AG04450 (cell line): ENCODE measurements at regions not wholly inside any gene's neighbourhood (a gene's known extent, or its start where the extent isn't known, plus 50 kb on each side); places are given as distances from the start of the nearest gene placed in this dataset.

ENCODE experiments used
- CTCF ChIA-PET: fragments of 300-600, 350-600 bp; formaldehyde crosslinking; extraction: SDS; loops from one replicate; lab custom pipeline; 2022; ENCODE audit warnings: antibody characterized with exemption, inconsistent platforms; lab: Charles Lee
- POLR2A ChIA-PET: fragments of 350-600 bp; formaldehyde crosslinking; extraction: SDS; loops from one replicate; lab custom pipeline; 2021; ENCODE audit warnings: antibody characterized with exemption, inconsistent platforms; lab: Yijun Ruan, JAX
- DNase-seq: peaks from one replicate; pipeline ENCODE4 v3.0.0-alpha.2; 2011; ENCODE audit warnings: low read depth, low spot score
- H3K27ac ChIP-seq: one replicate; pipeline ENCODE4 v1.5.1; 2012; ENCODE audit warnings: low read depth, low read length, control low read depth
- H3K27me3 ChIP-seq: one replicate; pipeline ENCODE4 v1.6.0; 2012; ENCODE audit warnings: low read length; ENCODE audit not compliant: control insufficient read depth, insufficient read depth
- H3K4me3 ChIP-seq: 2 replicates; pipeline ENCODE4 v1.5.1; 2011; ENCODE audit warnings: mild to moderate bottlenecking, low read depth, low read length, control low read depth
- H3K9me3 ChIP-seq: 2 replicates; pipeline ENCODE4 v1.5.1; 2012; ENCODE audit warnings: low read length; ENCODE audit not compliant: control insufficient read depth, insufficient read depth
- CTCF ChIP-seq: IDR thresholded peaks from 2 replicates; pipeline ENCODE4 v1.5.1; 2011; ENCODE audit warnings: low read depth, low read length, control low read depth, inconsistent platforms

DNA sequence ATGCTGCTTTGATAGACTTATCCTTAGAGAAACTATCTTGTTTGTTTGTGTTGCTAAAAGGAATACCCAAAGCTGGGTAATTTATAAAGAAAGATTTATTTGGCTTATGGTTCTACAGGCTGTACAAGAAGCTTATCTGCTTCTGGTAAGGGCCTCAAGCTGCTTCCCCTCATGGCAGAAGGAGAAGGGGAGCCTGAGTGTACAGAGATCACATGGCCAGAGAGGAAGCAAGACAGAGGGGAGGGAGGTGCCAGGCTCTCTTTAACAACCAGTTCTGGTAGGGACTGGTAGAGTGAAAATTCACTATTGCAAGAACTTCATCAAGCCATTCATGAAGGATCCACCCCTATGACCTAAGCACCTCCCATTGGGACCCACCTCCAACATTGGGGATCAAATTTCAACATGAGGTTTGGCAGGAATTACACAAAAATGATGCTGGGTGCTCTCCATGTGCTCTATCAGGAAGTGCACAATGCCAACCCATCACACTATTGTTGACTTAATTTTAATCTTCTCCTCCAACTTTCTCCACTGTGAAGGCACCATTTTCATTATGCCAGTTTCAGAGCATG, 115.1 kb upstream of the SHB start:
- TF ChIP-seq CTCF, result no peak
- no peak overlapping the region for H3K4me3 ChIP-seq
- POLR2A ChIA-PET, result no interaction called here
- CTCF ChIA-PET, result no interaction called here
- H3K9me3 ChIP-seq, result no peaks in the 10 kb centered on the region
- DNase-seq, result no peak
- H3K27ac ChIP-seq, result no peak overlapping the region
- H3K27me3 ChIP-seq, result no peaks in the 10 kb centered on the region

DNA sequence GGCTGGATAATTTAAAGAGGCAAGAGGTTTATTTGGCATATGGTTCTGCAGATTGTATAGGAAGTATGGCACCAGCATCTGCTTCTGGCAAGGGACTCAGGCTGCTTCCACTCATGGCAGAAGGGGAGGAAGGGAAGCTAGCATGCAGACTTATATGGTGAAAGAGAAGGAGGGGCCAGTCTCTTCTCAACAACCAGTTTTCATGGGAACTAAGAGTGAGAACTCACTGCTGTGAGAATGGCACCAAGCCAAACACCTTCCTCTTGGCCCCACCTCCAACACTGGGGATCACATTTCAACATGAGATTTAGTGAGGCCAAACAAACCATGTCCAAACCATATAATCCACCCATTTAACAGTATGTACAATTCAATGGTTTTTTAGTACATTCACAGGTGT, 113.3 kb upstream of the SHB start:
- POLR2A ChIA-PET, result no interaction called here
- H3K27me3 ChIP-seq, result no peaks in the 10 kb centered on the region
- no peak for DNase-seq
- H3K4me3 ChIP-seq, result no peak overlapping the region
- H3K27ac ChIP-seq, result no peak overlapping the region
- CTCF ChIA-PET, result interaction anchor here (0.9 kb wide), 1 partner anchor 22 kb away, joined by 4 read pairs; no protein-coding TSS in a partner anchor
- no peaks in the 10 kb centered on the region for H3K9me3 ChIP-seq
- no peak for TF ChIP-seq CTCF

DNA sequence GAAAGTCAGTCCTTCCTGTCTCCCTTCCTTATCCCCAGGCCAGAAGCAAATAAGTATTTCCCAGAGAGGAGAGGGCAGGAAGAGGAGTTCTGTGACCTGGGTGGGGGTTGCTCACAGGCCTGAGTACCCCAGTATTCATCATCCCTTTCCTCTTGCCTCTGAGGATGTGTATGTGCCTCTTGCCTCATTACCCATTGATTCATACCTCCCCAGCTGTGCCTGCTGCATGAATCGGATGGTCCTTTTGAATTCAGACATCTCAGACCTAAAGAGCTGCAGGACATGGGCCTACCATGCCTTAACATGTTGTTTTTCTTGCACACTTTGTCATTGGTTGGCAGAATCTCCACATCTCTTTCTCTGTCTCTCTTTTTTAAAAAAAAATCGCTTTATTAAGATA, 112.8 kb upstream of the SHB start:
- ChIA-PET POLR2A (no interaction called here), CTCF (no interaction called here)
- H3K9me3 ChIP-seq, result no peaks in the 10 kb centered on the region
- no peak overlapping the region for H3K4me3 ChIP-seq
- no peak for DNase-seq
- no peak for TF ChIP-seq CTCF
- no peak overlapping the region for H3K27ac ChIP-seq
- no peaks in the 10 kb centered on the region for H3K27me3 ChIP-seq

GRCh38 chr9:38181232-38181631, 112.2 kb upstream of the SHB start:
- POLR2A ChIA-PET, result no interaction called here
- H3K9me3 ChIP-seq, result no peaks in the 10 kb centered on the region
- H3K4me3 ChIP-seq, result no peak overlapping the region
- CTCF ChIA-PET, result interaction anchor here (0.6 to 2.3 kb wide), 3 partner anchors 19 to 244 kb away, joined by 4 to 12 read pairs (median 4); no protein-coding TSS in a partner anchor
- TF ChIP-seq CTCF, result no peak
- no peak overlapping the region for H3K27ac ChIP-seq
- H3K27me3 ChIP-seq, result no peaks in the 10 kb centered on the region
- no peak for DNase-seq

GRCh38 chr9:38180656-38181055, 111.6 kb upstream of the SHB start:
- DNase-seq, result no peak
- Histone ChIP-seq H3K27ac (no peak overlapping the region), H3K4me3 (no peak overlapping the region), H3K9me3 (no peaks in the 10 kb centered on the region), H3K27me3 (peaks cover 2% of the 10 kb centered on the region)
- ChIA-PET POLR2A (no interaction called here), CTCF (interaction anchor here (0.6 to 2.3 kb wide), 3 partner anchors 19 to 243 kb away, joined by 4 to 12 read pairs (median 4); no protein-coding TSS in a partner anchor)
- TF ChIP-seq CTCF, result no peak
